NT2/D1 (cell line): ENCODE measurements at regions not wholly inside any gene's neighbourhood (a gene's known extent, or its start where the extent isn't known, plus 50 kb on each side); places are given as distances from the start of the nearest gene placed in this dataset.

Source experiments
- DNase-seq: peaks from one replicate; pipeline ENCODE4 v3.0.0-alpha.2; 2011; ENCODE audit warnings: low read depth, low spot score
- H3K27me3 ChIP-seq: 2 replicates; pipeline ENCODE4 v1.6.0; 2011; ENCODE audit warnings: mild to moderate bottlenecking; ENCODE audit not compliant: insufficient read length, insufficient read depth
- H3K36me3 ChIP-seq: 2 replicates; pipeline ENCODE4 v1.6.1; 2011; ENCODE audit warnings: mild to moderate bottlenecking, low read length, mixed read lengths; ENCODE audit not compliant: insufficient read depth, insufficient read length
- H3K4me1 ChIP-seq: 2 replicates; pipeline ENCODE4 v1.5.1; 2011; ENCODE audit not compliant: insufficient read depth, insufficient read length
- H3K4me3 ChIP-seq: 2 replicates; pipeline ENCODE4 v1.5.1; 2011; ENCODE audit warnings: low read depth; ENCODE audit not compliant: insufficient read length
- H3K9ac ChIP-seq: 2 replicates; pipeline ENCODE4 v1.6.0; 2011; ENCODE audit warnings: low read depth; ENCODE audit not compliant: insufficient read length
- H3K9me3 ChIP-seq: 2 replicates; pipeline ENCODE4 v1.5.1; 2011; ENCODE audit warnings: mild to moderate bottlenecking, low read length; ENCODE audit not compliant: insufficient read depth
- SUZ12 ChIP-seq: IDR thresholded peaks from 2 replicates; pipeline ENCODE4 v1.6.1; 2011; ENCODE audit not compliant: insufficient read length, insufficient read depth; ENCODE audit errors: extremely low read depth
- YY1 ChIP-seq: IDR thresholded peaks from 2 replicates; pipeline ENCODE4 v1.6.1; 2011; ENCODE audit not compliant: insufficient read length, insufficient read depth
- ZNF274 ChIP-seq: IDR thresholded peaks from 2 replicates; pipeline ENCODE4 v1.6.1; 2011; ENCODE audit warnings: mild to moderate bottlenecking, low read depth, low read length

DNA sequence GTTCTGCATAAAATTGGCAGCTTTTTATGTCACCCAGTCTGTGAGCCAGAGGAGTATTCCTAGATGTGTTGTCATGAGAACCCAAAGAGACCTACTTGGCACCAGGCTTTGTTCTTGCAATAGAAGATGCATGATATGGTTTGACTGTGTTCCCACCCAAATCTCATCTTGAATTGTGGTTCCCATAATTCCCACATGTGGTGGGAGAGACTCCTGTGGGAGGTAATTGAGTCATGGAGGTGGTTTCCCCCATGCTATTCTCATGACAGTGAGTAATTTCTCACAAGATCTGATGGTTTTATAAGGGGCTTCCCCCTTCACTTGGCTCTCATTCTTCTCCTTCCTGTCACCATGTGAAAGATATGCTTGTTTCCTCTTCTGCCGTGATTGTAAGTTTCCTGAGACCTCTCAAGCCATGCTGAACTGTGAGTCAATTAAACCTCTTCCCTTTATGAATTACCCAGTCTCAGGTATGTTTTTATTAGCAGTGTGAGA, 572.0 kb upstream of the ATP2B1 start:
- no peak for TF ChIP-seq ZNF274
- no peak for TF ChIP-seq SUZ12
- no peak for TF ChIP-seq YY1

DNA sequence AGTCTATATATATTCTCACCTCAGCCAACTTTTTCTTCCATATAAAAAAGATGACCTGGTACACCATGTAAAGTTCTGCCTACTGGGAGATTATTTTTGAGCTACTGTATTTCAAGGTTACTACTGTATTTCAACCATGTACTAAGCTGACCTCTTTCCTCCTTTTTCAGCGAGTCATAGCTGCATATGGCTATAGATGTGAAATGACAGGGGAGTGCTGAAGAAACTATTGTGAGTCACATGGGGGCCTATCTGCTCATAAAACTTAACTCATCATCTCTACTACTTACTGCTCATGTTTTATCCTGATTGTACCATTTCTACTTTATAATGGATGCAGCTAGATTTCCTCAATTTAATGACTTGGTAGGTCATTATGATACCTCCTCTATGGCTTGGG, 571.4 kb upstream of the ATP2B1 start:
- no peaks in the 10 kb centered on the region for H3K27me3 ChIP-seq
- no peak overlapping the region for H3K9ac ChIP-seq
- DNase-seq: no peak
- no peaks in the 10 kb centered on the region for H3K36me3 ChIP-seq
- H3K4me1 ChIP-seq: no peaks in the 10 kb centered on the region
- TF ChIP-seq ZNF274 (no peak), SUZ12 (no peak), YY1 (no peak)
- no peak overlapping the region for H3K4me3 ChIP-seq
- peaks cover 19% of the 10 kb centered on the region; the same call in 1 of the 2 replicates for H3K9me3 ChIP-seq

More for the DNA sequence above, 572.0 kb upstream of the ATP2B1 start:
- Histone ChIP-seq H3K27me3 (no peaks in the 10 kb centered on the region), H3K36me3 (no peaks in the 10 kb centered on the region), H3K9ac (no peak overlapping the region), H3K9me3 (peaks cover 19% of the 10 kb centered on the region; the same call in 1 of the 2 replicates), H3K4me1 (no peaks in the 10 kb centered on the region), H3K4me3 (no peak overlapping the region)
- DNase-seq: no peak

GRCh38 chr12:90275088-90275487, 566.5 kb upstream of the ATP2B1 start:
- Histone ChIP-seq H3K9me3 (no peaks in the 10 kb centered on the region), H3K4me1 (no peaks in the 10 kb centered on the region), H3K4me3 (no peak overlapping the region), H3K27me3 (no peaks in the 10 kb centered on the region), H3K36me3 (no peaks in the 10 kb centered on the region), H3K9ac (no peak overlapping the region)
- TF ChIP-seq YY1 (no peak), ZNF274 (no peak), SUZ12 (no peak)
- DNase-seq: no peak

DNA sequence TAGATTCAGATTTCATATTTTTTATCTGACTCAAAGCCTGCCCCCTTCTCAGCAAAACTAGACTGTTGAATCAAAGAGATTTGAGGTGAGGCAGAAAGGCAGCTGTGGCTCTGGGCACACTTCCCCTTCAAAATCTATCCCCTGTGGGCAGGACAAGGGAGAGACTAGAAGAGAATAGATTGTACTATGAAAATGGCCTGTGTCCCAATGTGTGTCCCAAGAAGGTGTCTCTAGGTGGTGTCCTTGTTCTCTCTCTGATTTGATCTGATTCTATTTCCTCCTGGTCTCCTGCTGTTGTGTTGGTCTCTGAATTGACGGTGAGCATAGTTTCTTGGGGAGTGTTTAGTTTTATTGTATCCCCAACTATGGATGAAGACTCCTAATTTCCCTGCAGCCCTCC, 565.8 kb upstream of the ATP2B1 start:
- DNase-seq: no peak
- no peak overlapping the region for H3K9ac ChIP-seq
- H3K27me3 ChIP-seq: no peaks in the 10 kb centered on the region
- no peak overlapping the region for H3K4me3 ChIP-seq
- TF ChIP-seq YY1: no peak
- no peaks in the 10 kb centered on the region for H3K4me1 ChIP-seq
- no peaks in the 10 kb centered on the region for H3K9me3 ChIP-seq
- no peaks in the 10 kb centered on the region for H3K36me3 ChIP-seq

GRCh38 chr12:90268574-90268973, 559.9 kb upstream of the ATP2B1 start:
- Histone ChIP-seq H3K9me3 (no peaks in the 10 kb centered on the region), H3K4me3 (no peak overlapping the region), H3K27me3 (no peaks in the 10 kb centered on the region), H3K4me1 (no peaks in the 10 kb centered on the region), H3K36me3 (no peaks in the 10 kb centered on the region), H3K9ac (no peak overlapping the region)
- no peak for TF ChIP-seq ZNF274
- no peak for TF ChIP-seq YY1
- TF ChIP-seq SUZ12: no peak
- DNase-seq: no peak

GRCh38 chr12:90262251-90262650, 553.6 kb upstream of the ATP2B1 start:
- Histone ChIP-seq H3K36me3 (no peaks in the 10 kb centered on the region), H3K4me3 (no peak overlapping the region), H3K9me3 (no peaks in the 10 kb centered on the region), H3K4me1 (no peaks in the 10 kb centered on the region), H3K9ac (no peak overlapping the region), H3K27me3 (no peaks in the 10 kb centered on the region)
- TF ChIP-seq ZNF274 (no peak), YY1 (no peak)
- DNase-seq: no peak

DNA sequence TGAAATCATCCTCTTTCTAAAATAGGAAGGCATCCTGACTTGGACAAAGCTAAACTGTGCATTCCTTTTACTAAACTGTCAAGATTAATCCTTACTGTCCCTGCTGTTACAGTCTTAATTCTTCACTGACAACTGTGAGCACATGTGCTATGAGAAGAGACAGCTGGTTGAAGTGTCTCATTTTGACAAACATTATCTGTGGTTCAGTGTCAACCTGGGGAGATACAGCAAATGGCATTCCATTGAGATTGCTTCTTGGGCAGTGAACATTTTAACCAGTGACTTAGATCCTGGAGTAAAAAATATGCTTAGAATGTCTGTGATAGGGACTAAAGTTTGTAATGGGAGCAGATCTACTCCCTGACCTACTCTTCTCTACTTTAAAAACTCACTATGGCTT, 552.6 kb upstream of the ATP2B1 start:
- no peaks in the 10 kb centered on the region for H3K36me3 ChIP-seq
- TF ChIP-seq YY1 (no peak), SUZ12 (no peak), ZNF274 (no peak)
- no peaks in the 10 kb centered on the region for H3K27me3 ChIP-seq
- H3K4me1 ChIP-seq: no peaks in the 10 kb centered on the region
- no peaks in the 10 kb centered on the region for H3K9me3 ChIP-seq
- H3K9ac ChIP-seq: no peak overlapping the region
- DNase-seq: no peak
- no peak overlapping the region for H3K4me3 ChIP-seq

- Histone ChIP-seq H3K36me3 (no peaks in the 10 kb centered on the region), H3K4me1 (no peaks in the 10 kb centered on the region), H3K9ac (no peak overlapping the region), H3K4me3 (no peak overlapping the region), H3K27me3 (no peaks in the 10 kb centered on the region), H3K9me3 (no peaks in the 10 kb centered on the region)
- TF ChIP-seq SUZ12: no peak
- TF ChIP-seq YY1: no peak
- no peak for TF ChIP-seq ZNF274
- no peak for DNase-seq
These were observed 551.5 kb upstream of the ATP2B1 start for GRCh38 chr12:90260136-90260535.
